ENCODE measurements at regions not wholly inside any gene's neighbourhood (a gene's known extent, or its start where the extent isn't known, plus 50 kb on each side); places are given as distances from the start of the nearest gene placed in this dataset.
"Not testable (repeated sequence)": the region's sequence is repeated elsewhere in the genome, so short reads cannot be mapped to it uniquely, and the experiment has no call there.

GRCh38 chrX:65927386-65927785 is 112.5 kb downstream of the VSIG4 start:
- peaks cover 57 to 68% (median 58%) of the 10 kb centered on the region in 3 donors for H3K4me1 Mint-ChIP-seq
- DNase-seq: not testable (repeated sequence)

DNA sequence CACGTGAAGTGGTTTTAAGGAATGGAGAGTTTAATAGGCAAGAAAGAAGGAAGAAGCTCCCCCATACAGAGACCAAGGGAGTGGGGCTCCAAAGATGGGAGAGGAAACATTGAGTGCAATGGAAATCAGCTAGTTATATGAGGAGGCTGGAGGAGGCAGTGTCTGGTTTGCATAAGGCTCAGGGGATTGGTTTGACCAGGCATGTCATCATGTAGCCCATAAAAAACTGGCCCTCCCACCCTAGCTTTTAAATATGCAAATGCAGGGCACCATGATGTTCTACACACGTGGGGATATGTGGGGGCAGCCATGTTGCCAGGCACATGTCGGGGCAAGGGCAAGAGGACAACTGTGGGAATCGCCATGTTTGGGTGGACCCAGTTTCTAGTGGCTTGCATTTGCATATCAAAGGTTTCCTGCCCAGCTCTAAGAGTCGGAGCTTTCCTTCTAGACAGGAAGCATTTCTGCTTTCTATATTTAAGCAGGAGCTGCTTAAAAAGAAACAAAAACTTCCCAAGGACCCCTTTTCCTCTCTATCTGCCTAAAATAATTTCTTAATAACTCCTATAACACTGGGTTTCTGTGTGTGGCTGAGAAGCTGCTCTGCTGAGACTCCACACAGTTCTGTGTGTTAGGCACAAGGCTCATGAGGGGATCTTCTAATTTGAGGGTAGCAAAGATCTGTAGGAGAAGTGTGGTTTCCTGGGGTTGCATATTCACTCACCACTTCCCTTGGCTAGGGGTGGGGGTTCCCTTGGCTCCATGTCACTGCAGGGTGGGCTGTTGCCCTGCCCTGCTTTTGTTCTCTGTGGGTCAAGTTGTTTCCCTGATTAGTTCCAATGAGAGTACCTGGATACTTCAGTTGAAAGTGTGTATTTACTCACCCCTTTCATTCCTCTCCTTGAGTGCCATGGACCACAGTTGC is 113.5 kb downstream of the VSIG4 start:
- Mint-ChIP-seq H3K27me3 (peaks cover 0 to 1% of the 10 kb centered on the region in 2 donors), H3K4me1 (peaks cover 60 to 68% (median 64%) of the 10 kb centered on the region in 3 donors), H3K27ac (peak overlapping the region; percentile 56 to 95 (median 80)), H3K9me3 (peaks cover 0 to 5% (median 0%) of the 10 kb centered on the region in 5 donors), H3K36me3 (no peaks in the 10 kb centered on the region), H3K4me3 (peak overlapping the region; percentile 23 to 91 (median 75))
- peak in 4 of 5 donors; percentile 21 to 71 (median 63) for DNase-seq
- peak overlapping the region; percentile 25 for H3K4me3 ChIP-seq (ENCODE audit: low read length)
- H3K36me3 ChIP-seq (ENCODE audit: insufficient read depth, low read length): no peaks in the 10 kb centered on the region
- CTCF ChIA-PET: no interaction called here
- peaks cover 48% of the 10 kb centered on the region for H3K4me1 ChIP-seq (ENCODE audit: insufficient read depth, low read length)
- no peaks in the 10 kb centered on the region for H3K27me3 ChIP-seq (ENCODE audit: insufficient read depth, low read length, poor library complexity, severe bottlenecking)
- no peaks in the 10 kb centered on the region for H3K9me3 ChIP-seq (ENCODE audit: low read length)
- peak overlapping the region; percentile 11 for H3K27ac ChIP-seq (ENCODE audit: low read depth, low read length)
- POLR2A ChIA-PET: no interaction called here

More at GRCh38 chrX:65927386-65927785, 112.5 kb downstream of the VSIG4 start:
- POLR2A ChIA-PET; H3K27ac ChIP-seq (ENCODE audit: low read depth, low read length); H3K36me3 Mint-ChIP-seq; H3K9me3 Mint-ChIP-seq; H3K27me3 Mint-ChIP-seq; CTCF ChIA-PET; H3K36me3 ChIP-seq (ENCODE audit: insufficient read depth, low read length); H3K9me3 ChIP-seq (ENCODE audit: low read length); H3K27me3 ChIP-seq (ENCODE audit: insufficient read depth, low read length, poor library complexity, severe bottlenecking); H3K4me3 ChIP-seq (ENCODE audit: low read length): not testable (repeated sequence)
- Mint-ChIP-seq H3K4me3 (peak overlapping the region in 5 of 7 donors; percentile 18 to 69 (median 35)), H3K27ac (peak overlapping the region in 3 of 8 donors; percentile 30 to 85 (median 51))
- H3K4me1 ChIP-seq (ENCODE audit: insufficient read depth, low read length): peaks cover 48% of the 10 kb centered on the region

GRCh38 chrX:65925592-65925991 is 114.3 kb downstream of the VSIG4 start:
- Histone ChIP-seq H3K36me3 (ENCODE audit: insufficient read depth, low read length) (no peaks in the 10 kb centered on the region), H3K4me1 (ENCODE audit: insufficient read depth, low read length) (peaks cover 48% of the 10 kb centered on the region), H3K27me3 (ENCODE audit: insufficient read depth, low read length, poor library complexity, severe bottlenecking) (no peaks in the 10 kb centered on the region), H3K4me3 (ENCODE audit: low read length) (peak overlapping the region; percentile 4), H3K9me3 (ENCODE audit: low read length) (no peaks in the 10 kb centered on the region), H3K27ac (ENCODE audit: low read depth, low read length) (no peak overlapping the region)
- H3K9me3 Mint-ChIP-seq: peaks cover 0 to 5% (median 0%) of the 10 kb centered on the region in 5 donors
- H3K27me3 Mint-ChIP-seq: peaks cover 0 to 4% of the 10 kb centered on the region in 2 donors
- DNase-seq: no peak
- ChIA-PET CTCF (no interaction called here), POLR2A (no interaction called here)
- peaks cover 66 to 76% (median 72%) of the 10 kb centered on the region in 3 donors for H3K4me1 Mint-ChIP-seq
- peak overlapping the region in 5 of 7 donors; percentile 23 to 84 (median 75) for H3K4me3 Mint-ChIP-seq
- H3K27ac Mint-ChIP-seq: peak overlapping the region in 4 of 8 donors; percentile 2 to 92 (median 80)
- H3K36me3 Mint-ChIP-seq: no peaks in the 10 kb centered on the region

GRCh38 chrX:65925005-65925404 is 114.9 kb downstream of the VSIG4 start:
- Mint-ChIP-seq H3K4me3 (peak overlapping the region in 1 of 7 donors; percentile 38), H3K9me3 (peaks cover 0 to 5% (median 0%) of the 10 kb centered on the region in 5 donors), H3K36me3 (peaks cover 0 to 2% (median 0%) of the 10 kb centered on the region in 3 donors), H3K27me3 (peaks cover 0 to 5% of the 10 kb centered on the region in 2 donors), H3K27ac (peak overlapping the region in 1 of 8 donors; percentile 54), H3K4me1 (peaks cover 69 to 82% (median 78%) of the 10 kb centered on the region in 3 donors)
- H3K27me3 ChIP-seq (ENCODE audit: insufficient read depth, low read length, poor library complexity, severe bottlenecking): no peaks in the 10 kb centered on the region
- no peaks in the 10 kb centered on the region for H3K9me3 ChIP-seq (ENCODE audit: low read length)
- POLR2A ChIA-PET: no interaction called here
- no peak overlapping the region for H3K27ac ChIP-seq (ENCODE audit: low read depth, low read length)
- no peak overlapping the region for H3K4me3 ChIP-seq (ENCODE audit: low read length)
- DNase-seq: no peak
- H3K4me1 ChIP-seq (ENCODE audit: insufficient read depth, low read length): peaks cover 48% of the 10 kb centered on the region
- H3K36me3 ChIP-seq (ENCODE audit: insufficient read depth, low read length): no peaks in the 10 kb centered on the region
- CTCF ChIA-PET: no interaction called here

DNA sequence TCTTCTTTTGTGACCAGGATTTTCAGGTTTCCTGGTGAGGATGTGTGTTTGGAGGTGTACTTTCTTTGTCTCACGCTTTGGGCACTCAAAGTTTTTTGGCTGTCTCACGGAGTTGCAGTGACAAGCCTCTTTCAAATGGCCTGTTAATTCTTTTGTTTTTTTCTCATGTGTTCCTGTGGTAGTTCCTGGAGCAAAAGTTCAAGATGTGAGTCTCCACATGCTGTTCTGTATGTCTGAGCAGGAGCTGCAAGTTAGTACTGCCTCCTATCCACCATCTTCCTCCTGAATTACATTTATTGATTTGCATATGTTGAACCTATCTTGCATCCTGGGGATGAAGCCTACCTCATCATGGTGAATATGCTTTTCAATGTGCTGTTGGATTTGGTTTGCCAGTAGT is 118.5 kb downstream of the VSIG4 start:
- no peak overlapping the region for H3K27ac Mint-ChIP-seq
- ChIA-PET POLR2A (no interaction called here), CTCF (no interaction called here)
- H3K36me3 Mint-ChIP-seq: peaks cover 0 to 5% (median 0%) of the 10 kb centered on the region in 3 donors
- peaks cover 0 to 4% (median 0%) of the 10 kb centered on the region in 5 donors for H3K9me3 Mint-ChIP-seq
- H3K27me3 Mint-ChIP-seq: peaks cover 0 to 15% of the 10 kb centered on the region in 2 donors
- H3K9me3 ChIP-seq (ENCODE audit: low read length): no peaks in the 10 kb centered on the region
- H3K4me3 Mint-ChIP-seq: no peak overlapping the region
- H3K4me3 ChIP-seq (ENCODE audit: low read length): no peak overlapping the region
- no peak overlapping the region for H3K27ac ChIP-seq (ENCODE audit: low read depth, low read length)
- no peaks in the 10 kb centered on the region for H3K27me3 ChIP-seq (ENCODE audit: insufficient read depth, low read length, poor library complexity, severe bottlenecking)
- peaks cover 50 to 67% (median 65%) of the 10 kb centered on the region in 3 donors for H3K4me1 Mint-ChIP-seq
- peaks cover 35% of the 10 kb centered on the region for H3K4me1 ChIP-seq (ENCODE audit: insufficient read depth, low read length)
- DNase-seq: no peak
- no peaks in the 10 kb centered on the region for H3K36me3 ChIP-seq (ENCODE audit: insufficient read depth, low read length)

DNA sequence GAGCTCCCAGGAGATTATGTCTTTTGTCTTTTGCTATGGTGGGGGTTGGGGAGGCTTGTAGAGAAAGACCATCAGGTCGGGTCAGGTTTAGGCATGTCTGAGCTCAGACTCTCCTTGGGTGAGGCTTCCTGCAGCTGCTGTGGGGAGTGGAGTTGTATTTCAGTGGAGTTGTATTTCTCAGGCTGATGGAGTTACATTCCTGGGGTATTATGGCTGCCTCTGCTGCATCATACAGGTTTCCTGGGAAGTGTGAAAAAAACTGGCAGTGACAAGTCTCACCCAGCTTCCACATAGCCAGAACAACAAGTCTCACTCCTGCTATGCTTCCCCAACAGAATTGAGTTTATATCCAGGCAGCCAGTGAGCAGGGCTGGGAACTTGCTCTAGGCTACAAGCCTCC is 119.3 kb downstream of the VSIG4 start:
- H3K36me3 Mint-ChIP-seq: peaks cover 0 to 5% (median 0%) of the 10 kb centered on the region in 3 donors
- peaks cover 0 to 4% (median 0%) of the 10 kb centered on the region in 5 donors for H3K9me3 Mint-ChIP-seq
- Histone ChIP-seq H3K9me3 (ENCODE audit: low read length) (no peaks in the 10 kb centered on the region), H3K27me3 (ENCODE audit: insufficient read depth, low read length, poor library complexity, severe bottlenecking) (no peaks in the 10 kb centered on the region), H3K4me3 (ENCODE audit: low read length) (no peak overlapping the region), H3K27ac (ENCODE audit: low read depth, low read length) (no peak overlapping the region), H3K36me3 (ENCODE audit: insufficient read depth, low read length) (no peaks in the 10 kb centered on the region), H3K4me1 (ENCODE audit: insufficient read depth, low read length) (peaks cover 28% of the 10 kb centered on the region)
- no peak overlapping the region for H3K4me3 Mint-ChIP-seq
- DNase-seq: no peak
- H3K4me1 Mint-ChIP-seq: peaks cover 43 to 59% (median 57%) of the 10 kb centered on the region in 3 donors
- ChIA-PET POLR2A (no interaction called here), CTCF (no interaction called here)
- H3K27me3 Mint-ChIP-seq: peaks cover 0 to 15% of the 10 kb centered on the region in 2 donors
- no peak overlapping the region for H3K27ac Mint-ChIP-seq

DNA sequence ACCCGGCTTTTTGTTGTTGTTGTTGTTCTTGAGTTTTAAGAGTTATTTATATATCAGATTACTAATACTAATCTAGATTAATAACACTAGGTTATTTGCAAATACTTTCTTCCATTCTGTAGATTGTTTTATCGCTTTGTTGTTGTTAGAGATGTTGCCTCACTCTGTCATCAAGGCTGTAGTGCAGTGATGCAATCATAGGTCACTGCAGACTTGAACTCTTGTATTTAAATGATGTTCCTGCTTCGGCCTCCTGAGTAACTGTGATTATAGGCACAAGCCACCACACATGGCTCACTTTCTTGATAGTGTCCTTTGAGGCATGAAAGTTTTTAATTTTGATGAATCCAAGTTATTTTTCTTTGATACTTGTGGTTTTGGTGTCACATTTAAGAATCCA is 129.0 kb downstream of the VSIG4 start:
- H3K9me3 Mint-ChIP-seq: no peaks in the 10 kb centered on the region
- H3K27me3 ChIP-seq (ENCODE audit: insufficient read depth, low read length, poor library complexity, severe bottlenecking): no peaks in the 10 kb centered on the region
- no peaks in the 10 kb centered on the region for H3K36me3 ChIP-seq (ENCODE audit: insufficient read depth, low read length)
- no peak overlapping the region for H3K27ac ChIP-seq (ENCODE audit: low read depth, low read length)
- DNase-seq: no peak
- H3K36me3 Mint-ChIP-seq: peaks cover 0 to 4% (median 0%) of the 10 kb centered on the region in 3 donors
- CTCF ChIA-PET: no interaction called here
- H3K4me1 Mint-ChIP-seq: no peaks in the 10 kb centered on the region
- H3K27me3 Mint-ChIP-seq: peaks cover 0 to 3% of the 10 kb centered on the region in 2 donors
- no peaks in the 10 kb centered on the region for H3K9me3 ChIP-seq (ENCODE audit: low read length)
- no peak overlapping the region for H3K27ac Mint-ChIP-seq
- no peak overlapping the region for H3K4me3 Mint-ChIP-seq
- no peaks in the 10 kb centered on the region for H3K4me1 ChIP-seq (ENCODE audit: insufficient read depth, low read length)
- POLR2A ChIA-PET: no interaction called here
- no peak overlapping the region for H3K4me3 ChIP-seq (ENCODE audit: low read length)

DNA sequence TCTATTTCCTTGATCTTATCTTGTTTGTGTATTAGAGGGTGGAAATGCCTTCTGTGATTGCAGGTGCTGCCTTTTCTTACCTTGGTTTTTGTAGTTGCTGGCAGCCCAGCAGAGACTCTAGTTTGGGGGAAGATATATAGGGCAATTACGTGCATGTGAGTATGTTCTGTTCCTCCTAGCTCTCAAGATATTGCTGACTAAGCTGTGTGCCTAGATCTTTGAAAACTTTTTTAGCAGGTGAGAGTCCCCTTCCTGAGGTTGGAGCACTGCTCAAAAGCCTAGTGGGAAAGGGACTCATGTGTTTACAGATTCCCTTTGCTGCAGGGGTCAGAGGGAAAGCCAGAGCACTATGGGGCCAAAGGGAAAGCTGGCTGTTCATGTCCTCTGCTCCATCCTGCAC is 136.1 kb downstream of the VSIG4 start:
- Histone ChIP-seq H3K4me1 (ENCODE audit: insufficient read depth, low read length) (no peaks in the 10 kb centered on the region), H3K27ac (ENCODE audit: low read depth, low read length) (no peak overlapping the region), H3K4me3 (ENCODE audit: low read length) (no peak overlapping the region), H3K27me3 (ENCODE audit: insufficient read depth, low read length, poor library complexity, severe bottlenecking) (no peaks in the 10 kb centered on the region), H3K36me3 (ENCODE audit: insufficient read depth, low read length) (no peaks in the 10 kb centered on the region), H3K9me3 (ENCODE audit: low read length) (no peaks in the 10 kb centered on the region)
- POLR2A ChIA-PET: no interaction called here
- H3K4me1 Mint-ChIP-seq: peaks cover 17 to 28% (median 22%) of the 10 kb centered on the region in 3 donors
- H3K9me3 Mint-ChIP-seq: no peaks in the 10 kb centered on the region
- CTCF ChIA-PET: no interaction called here
- no peak overlapping the region for H3K4me3 Mint-ChIP-seq
- H3K27ac Mint-ChIP-seq: no peak overlapping the region
- no peak for DNase-seq
- H3K27me3 Mint-ChIP-seq: peaks cover 0 to 8% of the 10 kb centered on the region in 2 donors
- peaks cover 0 to 2% (median 0%) of the 10 kb centered on the region in 3 donors for H3K36me3 Mint-ChIP-seq
